ENCODE measurements at regions not wholly inside any gene's neighbourhood (a gene's known extent, or its start where the extent isn't known, plus 50 kb on each side); places are given as distances from the start of the nearest gene placed in this dataset.

GRCh38 chr6:125529061-125529460 lies 220.4 kb upstream of the HEY2 start:
- ChIA-PET POLR2A (ENCODE audit: low non-redundant PET) (no interaction called here), CTCF (no interaction called here)
- peaks cover 5% of the 10 kb centered on the region for H3K27me3 ChIP-seq (replicated peaks; ENCODE audit: insufficient read depth, low read depth, low read length, poor library complexity)
- DNase-seq (ENCODE audit: low spot score) = no peak
- TF ChIP-seq EZH2 (IDR thresholded peaks at IDR 0.05; ENCODE audit: borderline replicate concordance, low read depth, low read length, poor library complexity, severe bottlenecking) (no peak), CTCF (conservative IDR thresholded peaks at IDR 0.05; ENCODE audit: low read depth, low read length) (no peak)
- no peak overlapping the region for H3K4me3 ChIP-seq (ENCODE audit: low read depth, low read length, poor library complexity, severe bottlenecking)
- intact Hi-C loops (cut with micrococcal nuclease; ENCODE audit: unreplicated experiment) = no loop called here
- H3K36me3 ChIP-seq (ENCODE audit: insufficient read depth, low read length, poor library complexity, severe bottlenecking) = no peaks in the 10 kb centered on the region
- peaks cover 3% of the 10 kb centered on the region for H3K4me1 ChIP-seq (ENCODE audit: insufficient read depth, low read length, poor library complexity, severe bottlenecking)
- H3K27ac ChIP-seq (ENCODE audit: low read depth, low read length, poor library complexity, severe bottlenecking) = no peak overlapping the region
- BruUV-seq (replicated peaks) = no TSS peak
- no peaks in the 10 kb centered on the region for H3K9me3 ChIP-seq (ENCODE audit: low read depth, low read length, poor library complexity, severe bottlenecking)

GRCh38 chr6:125533710-125534397 lies 215.6 kb upstream of the HEY2 start:
- Histone ChIP-seq H3K27ac (ENCODE audit: low read depth, low read length, poor library complexity, severe bottlenecking) (no peak overlapping the region), H3K4me1 (ENCODE audit: insufficient read depth, low read length, poor library complexity, severe bottlenecking) (no peaks in the 10 kb centered on the region), H3K27me3 (replicated peaks; ENCODE audit: insufficient read depth, low read depth, low read length, poor library complexity) (peaks cover 5% of the 10 kb centered on the region), H3K4me3 (ENCODE audit: low read depth, low read length, poor library complexity, severe bottlenecking) (no peak overlapping the region), H3K9me3 (ENCODE audit: low read depth, low read length, poor library complexity, severe bottlenecking) (no peaks in the 10 kb centered on the region), H3K36me3 (ENCODE audit: insufficient read depth, low read length, poor library complexity, severe bottlenecking) (no peaks in the 10 kb centered on the region)
- BruUV-seq (replicated peaks) = no TSS peak
- TF ChIP-seq EZH2 (IDR thresholded peaks at IDR 0.05; ENCODE audit: borderline replicate concordance, low read depth, low read length, poor library complexity, severe bottlenecking) (no peak), CTCF (conservative IDR thresholded peaks at IDR 0.05; ENCODE audit: low read depth, low read length) (no peak)
- intact Hi-C loops (cut with micrococcal nuclease; ENCODE audit: unreplicated experiment) = no loop called here
- no peak for DNase-seq (ENCODE audit: low spot score)
- ChIA-PET POLR2A (ENCODE audit: low non-redundant PET) (no interaction called here), CTCF (no interaction called here)

- no TSS peak for BruUV-seq (replicated peaks)
- TF ChIP-seq CTCF (conservative IDR thresholded peaks at IDR 0.05; ENCODE audit: low read depth, low read length) (no peak), EZH2 (IDR thresholded peaks at IDR 0.05; ENCODE audit: borderline replicate concordance, low read depth, low read length, poor library complexity, severe bottlenecking) (no peak)
- H3K4me1 ChIP-seq (ENCODE audit: insufficient read depth, low read length, poor library complexity, severe bottlenecking) = no peaks in the 10 kb centered on the region
- CTCF ChIA-PET = interaction anchor here (0.5 kb wide), 1 partner anchor 79 kb away, joined by 7 read pairs; no protein-coding TSS in a partner anchor
- no peaks in the 10 kb centered on the region for H3K9me3 ChIP-seq (ENCODE audit: low read depth, low read length, poor library complexity, severe bottlenecking)
- POLR2A ChIA-PET (ENCODE audit: low non-redundant PET) = no interaction called here
- no peak overlapping the region for H3K27ac ChIP-seq (ENCODE audit: low read depth, low read length, poor library complexity, severe bottlenecking)
- no peaks in the 10 kb centered on the region for H3K36me3 ChIP-seq (ENCODE audit: insufficient read depth, low read length, poor library complexity, severe bottlenecking)
- H3K4me3 ChIP-seq (ENCODE audit: low read depth, low read length, poor library complexity, severe bottlenecking) = no peak overlapping the region
- peaks cover 5% of the 10 kb centered on the region for H3K27me3 ChIP-seq (replicated peaks; ENCODE audit: insufficient read depth, low read depth, low read length, poor library complexity)
- intact Hi-C loops (cut with micrococcal nuclease; ENCODE audit: unreplicated experiment) = no loop called here
- DNase-seq (ENCODE audit: low spot score) = no peak
These were observed 214.8 kb upstream of the HEY2 start for GRCh38 chr6:125534430-125535263.
